HepG2 (cell line): ENCODE measurements at regions not wholly inside any gene's neighbourhood (a gene's known extent, or its start where the extent isn't known, plus 50 kb on each side); places are given as distances from the start of the nearest gene placed in this dataset.

ENCODE experiments used
- CEBPB ChIP-seq: IDR thresholded peaks from 2 replicates; pipeline ENCODE4 v1.6.1; 2011; ENCODE audit warnings: low read depth, low read length, improper control_type of control experiment, borderline replicate concordance
- TBL1XR1 ChIP-seq: fragments of 150-350 bp; IDR thresholded peaks from 2 replicates; pipeline ENCODE4 v1.6.1; 2014; ENCODE audit warnings: borderline replicate concordance, low read length; ENCODE audit not compliant: partially characterized antibody

GRCh38 chr16:80081846-80082245, 458.9 kb upstream of the DYNLRB2 start:
- no peak for TF ChIP-seq TBL1XR1
- TF ChIP-seq CEBPB: no peak
